GM23338 (cell line): ENCODE measurements at regions not wholly inside any gene's neighbourhood (a gene's known extent, or its start where the extent isn't known, plus 50 kb on each side); places are given as distances from the start of the nearest gene placed in this dataset.

Experiments used
- ATAC-seq: fragments of 200-7000 bp; cut with Tn5 transposase; 3 replicates; pipeline ENCODE4 v1.9.1; 2020
- DNase-seq: peaks from one replicate; pipeline ENCODE4 v3.0.0-alpha.2; 2015; ENCODE audit warnings: low spot score
- H2AFZ ChIP-seq: fragments of 200-600 bp; sonication (generic); 2 replicates; pipeline ENCODE4 v1.8.0; 2016; ENCODE audit warnings: antibody characterized with exemption, mild to moderate bottlenecking, moderate library complexity
- H3F3A ChIP-seq: fragments of 200-600 bp; sonication (generic); replicated peaks from 2 replicates; pipeline ENCODE4 v1.8.0; 2017; ENCODE audit warnings: antibody characterized with exemption, mixed run types, low read depth
- H3K27ac ChIP-seq: fragments of 200-600 bp; sonication (generic); 2 replicates; pipeline ENCODE4 v1.6.1; 2016; ENCODE audit warnings: low read depth
- H3K27me3 ChIP-seq: fragments of 200-600 bp; sonication (generic); 2 replicates; pipeline ENCODE4 v1.8.0; 2016; ENCODE audit warnings: mild to moderate bottlenecking, mixed run types, moderate library complexity; ENCODE audit not compliant: insufficient read depth
- H3K36me3 ChIP-seq: fragments of 200-600 bp; sonication (generic); 2 replicates; pipeline ENCODE4 v1.8.0; 2016; ENCODE audit warnings: mild to moderate bottlenecking; ENCODE audit not compliant: insufficient read depth
- H3K4me1 ChIP-seq: fragments of 200-600 bp; sonication (generic); 2 replicates; pipeline ENCODE4 v1.8.0; 2016; ENCODE audit warnings: mild to moderate bottlenecking, moderate library complexity; ENCODE audit not compliant: insufficient read depth
- H3K4me2 ChIP-seq: fragments of 200-600 bp; sonication (generic); 2 replicates; pipeline ENCODE4 v1.7.1; 2017; ENCODE audit warnings: mixed run types
- H3K4me3 ChIP-seq: fragments of 200-600 bp; sonication (generic); 2 replicates; pipeline ENCODE4 v1.6.1; 2016; ENCODE audit warnings: mixed run types
- H3K79me2 ChIP-seq: fragments of 200-600 bp; sonication (generic); replicated peaks from 2 replicates; pipeline ENCODE4 v1.8.0; 2017; ENCODE audit warnings: mild to moderate bottlenecking; ENCODE audit not compliant: insufficient read depth
- H3K9me2 ChIP-seq: fragments of 200-600 bp; sonication (generic); 2 replicates; pipeline ENCODE4 v1.8.0; 2017; ENCODE audit not compliant: insufficient read depth
- H4K20me1 ChIP-seq: fragments of 200-600 bp; sonication (generic); replicated peaks from 2 replicates; pipeline ENCODE4 v1.8.0; 2017; ENCODE audit warnings: mild to moderate bottlenecking; ENCODE audit not compliant: insufficient read depth
- H3K27ac Mint-ChIP-seq: 2 replicates; pipeline ENCODE4 v1.8.0; 2020; ENCODE audit warnings: inconsistent platforms, mild to moderate bottlenecking, moderate library complexity, mixed read lengths
- H3K27me3 Mint-ChIP-seq: 3 replicates; pipeline ENCODE4 v1.8.0; 2022; ENCODE audit warnings: low read depth, mild to moderate bottlenecking, moderate library complexity, mixed read lengths, inconsistent platforms; ENCODE audit not compliant: insufficient read depth, poor library complexity
- H3K36me3 Mint-ChIP-seq: 3 replicates; pipeline ENCODE4 v1.8.0; 2021; ENCODE audit warnings: low read depth, mild to moderate bottlenecking, inconsistent platforms, moderate library complexity, mixed read lengths
- H3K4me1 Mint-ChIP-seq: 3 replicates; pipeline ENCODE4 v1.8.0; 2020; ENCODE audit warnings: mild to moderate bottlenecking, inconsistent platforms, mixed read lengths
- H3K4me3 Mint-ChIP-seq: 3 replicates; pipeline ENCODE4 v1.8.0; 2021; ENCODE audit warnings: moderate library complexity, mild to moderate bottlenecking, inconsistent platforms, mixed read lengths
- H3K9me3 Mint-ChIP-seq: 3 replicates; pipeline ENCODE4 v1.8.0; 2020; ENCODE audit warnings: moderate library complexity, mild to moderate bottlenecking, inconsistent platforms, mixed read lengths
- CREB1 ChIP-seq: fragments of 250-450 bp; sonication (Bioruptor Pico); IDR thresholded peaks from 2 replicates; pipeline ENCODE4 v1.5.0; 2020; ENCODE audit warnings: low read depth, mild to moderate bottlenecking, moderate library complexity
- EZH2 ChIP-seq: fragments of 200-600 bp; sonication (generic); IDR thresholded peaks from one replicate; pipeline ENCODE4 v1.8.0; 2017; ENCODE audit warnings: antibody characterized with exemption, mild to moderate bottlenecking, low read depth; ENCODE audit not compliant: unreplicated experiment
- EZH2phosphoT487 ChIP-seq: fragments of 200-600 bp; sonication (generic); IDR thresholded peaks from one replicate; pipeline ENCODE4 v1.8.1; 2018; ENCODE audit warnings: antibody characterized with exemption; ENCODE audit not compliant: unreplicated experiment
- JUNB ChIP-seq: IDR thresholded peaks from one replicate; pipeline ENCODE4 v1.6.1; 2016; ENCODE audit warnings: antibody characterized with exemption; ENCODE audit not compliant: unreplicated experiment
- NANOG ChIP-seq: IDR thresholded peaks from 2 replicates; pipeline ENCODE4 v1.6.1; 2016; ENCODE audit warnings: antibody characterized with exemption, borderline replicate concordance
- POLR2AphosphoS5 ChIP-seq: IDR thresholded peaks from 2 replicates; pipeline ENCODE4 v1.6.1; 2016; ENCODE audit warnings: antibody characterized with exemption, low read depth
- STAT1 ChIP-seq: IDR thresholded peaks from one replicate; pipeline ENCODE4 v1.6.1; 2016; ENCODE audit warnings: antibody characterized with exemption; ENCODE audit not compliant: unreplicated experiment
- ZNF114 ChIP-seq: fragments of 250-450 bp; sonication (Bioruptor Pico); IDR thresholded peaks from 2 replicates; pipeline ENCODE4 v1.5.0; 2020; ENCODE audit warnings: mild to moderate bottlenecking, moderate library complexity
- ZNF331 ChIP-seq: fragments of 250-450 bp; sonication (Bioruptor Pico); IDR thresholded peaks from 2 replicates; pipeline ENCODE4 v1.5.0; 2020; ENCODE audit warnings: low read depth, mild to moderate bottlenecking, moderate library complexity
- TF ChIP-seq, protein P1 (sequence below), 2 experiments: fragments of 200-600 bp in 1 of 2; sonication (generic) in 1 of 2; conservative IDR thresholded peaks; 2 replicates each; pipeline versions ENCODE4 v1.5.1 to v1.6.1; 2016 to 2017; ENCODE audit warnings: antibody characterized with exemption in 2 of 2, low read depth in 2 of 2, mild to moderate bottlenecking in 2 of 2, moderate library complexity in 1 of 2
- TF ChIP-seq, protein P2 (sequence below): IDR thresholded peaks from one replicate; pipeline ENCODE4 v1.6.1; 2018; ENCODE audit warnings: antibody characterized with exemption; ENCODE audit not compliant: unreplicated experiment

DNA sequence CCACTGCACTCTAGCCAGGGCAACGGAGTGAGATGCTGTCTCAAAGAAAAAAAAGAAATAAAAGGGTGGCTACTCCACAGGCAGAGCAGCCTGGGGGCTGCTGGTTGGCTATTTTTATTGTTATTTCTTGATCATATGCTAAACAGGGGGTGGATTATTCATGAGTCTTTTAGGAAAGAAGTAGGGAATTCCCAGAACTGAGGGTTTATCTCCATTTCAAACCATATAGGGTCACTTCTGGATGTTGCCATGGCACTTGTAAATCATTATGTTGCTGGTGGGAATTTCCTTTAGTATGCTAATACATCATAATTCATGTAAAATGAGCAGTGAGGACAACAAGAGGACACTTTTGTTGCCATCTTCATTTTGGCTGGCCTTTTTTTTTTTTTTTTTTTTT is 52.1 kb upstream of the GHITM start:
- TF ChIP-seq JUNB = no peak
- no peak for TF ChIP-seq NANOG
- no peak for TF ChIP-seq POLR2AphosphoS5
- TF ChIP-seq, protein P1, sequence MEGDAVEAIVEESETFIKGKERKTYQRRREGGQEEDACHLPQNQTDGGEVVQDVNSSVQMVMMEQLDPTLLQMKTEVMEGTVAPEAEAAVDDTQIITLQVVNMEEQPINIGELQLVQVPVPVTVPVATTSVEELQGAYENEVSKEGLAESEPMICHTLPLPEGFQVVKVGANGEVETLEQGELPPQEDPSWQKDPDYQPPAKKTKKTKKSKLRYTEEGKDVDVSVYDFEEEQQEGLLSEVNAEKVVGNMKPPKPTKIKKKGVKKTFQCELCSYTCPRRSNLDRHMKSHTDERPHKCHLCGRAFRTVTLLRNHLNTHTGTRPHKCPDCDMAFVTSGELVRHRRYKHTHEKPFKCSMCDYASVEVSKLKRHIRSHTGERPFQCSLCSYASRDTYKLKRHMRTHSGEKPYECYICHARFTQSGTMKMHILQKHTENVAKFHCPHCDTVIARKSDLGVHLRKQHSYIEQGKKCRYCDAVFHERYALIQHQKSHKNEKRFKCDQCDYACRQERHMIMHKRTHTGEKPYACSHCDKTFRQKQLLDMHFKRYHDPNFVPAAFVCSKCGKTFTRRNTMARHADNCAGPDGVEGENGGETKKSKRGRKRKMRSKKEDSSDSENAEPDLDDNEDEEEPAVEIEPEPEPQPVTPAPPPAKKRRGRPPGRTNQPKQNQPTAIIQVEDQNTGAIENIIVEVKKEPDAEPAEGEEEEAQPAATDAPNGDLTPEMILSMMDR (conservative IDR thresholded peaks at IDR 0.05; ENCODE audit: low read depth in 2 of 2) = no peak
- TF ChIP-seq CREB1 (CRISPR knock-in tag) = no peak
- TF ChIP-seq, protein P2, sequence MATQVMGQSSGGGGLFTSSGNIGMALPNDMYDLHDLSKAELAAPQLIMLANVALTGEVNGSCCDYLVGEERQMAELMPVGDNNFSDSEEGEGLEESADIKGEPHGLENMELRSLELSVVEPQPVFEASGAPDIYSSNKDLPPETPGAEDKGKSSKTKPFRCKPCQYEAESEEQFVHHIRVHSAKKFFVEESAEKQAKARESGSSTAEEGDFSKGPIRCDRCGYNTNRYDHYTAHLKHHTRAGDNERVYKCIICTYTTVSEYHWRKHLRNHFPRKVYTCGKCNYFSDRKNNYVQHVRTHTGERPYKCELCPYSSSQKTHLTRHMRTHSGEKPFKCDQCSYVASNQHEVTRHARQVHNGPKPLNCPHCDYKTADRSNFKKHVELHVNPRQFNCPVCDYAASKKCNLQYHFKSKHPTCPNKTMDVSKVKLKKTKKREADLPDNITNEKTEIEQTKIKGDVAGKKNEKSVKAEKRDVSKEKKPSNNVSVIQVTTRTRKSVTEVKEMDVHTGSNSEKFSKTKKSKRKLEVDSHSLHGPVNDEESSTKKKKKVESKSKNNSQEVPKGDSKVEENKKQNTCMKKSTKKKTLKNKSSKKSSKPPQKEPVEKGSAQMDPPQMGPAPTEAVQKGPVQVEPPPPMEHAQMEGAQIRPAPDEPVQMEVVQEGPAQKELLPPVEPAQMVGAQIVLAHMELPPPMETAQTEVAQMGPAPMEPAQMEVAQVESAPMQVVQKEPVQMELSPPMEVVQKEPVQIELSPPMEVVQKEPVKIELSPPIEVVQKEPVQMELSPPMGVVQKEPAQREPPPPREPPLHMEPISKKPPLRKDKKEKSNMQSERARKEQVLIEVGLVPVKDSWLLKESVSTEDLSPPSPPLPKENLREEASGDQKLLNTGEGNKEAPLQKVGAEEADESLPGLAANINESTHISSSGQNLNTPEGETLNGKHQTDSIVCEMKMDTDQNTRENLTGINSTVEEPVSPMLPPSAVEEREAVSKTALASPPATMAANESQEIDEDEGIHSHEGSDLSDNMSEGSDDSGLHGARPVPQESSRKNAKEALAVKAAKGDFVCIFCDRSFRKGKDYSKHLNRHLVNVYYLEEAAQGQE = no peak
- TF ChIP-seq ZNF114 = no peak
- TF ChIP-seq STAT1 = no peak
- no peak for TF ChIP-seq EZH2
- TF ChIP-seq ZNF331 (CRISPR knock-in tag) = no peak
- Mint-ChIP-seq H3K27ac (no peak overlapping the region), H3K4me3 (no peak overlapping the region), H3K9me3 (no peaks in the 10 kb centered on the region; the same call in 2 of the 3 replicates), H3K4me1 (peaks cover 4% of the 10 kb centered on the region; the same call in 2 of the 3 replicates), H3K36me3 (no peaks in the 10 kb centered on the region), H3K27me3 (peaks cover 1% of the 10 kb centered on the region)
- ATAC-seq (no peak), DNase-seq (no peak)
- H4K20me1 ChIP-seq = no peaks in the 10 kb centered on the region
- H3K79me2 ChIP-seq = no peaks in the 10 kb centered on the region
- no peaks in the 10 kb centered on the region for H3K27me3 ChIP-seq
- H3K36me3 ChIP-seq = no peaks in the 10 kb centered on the region
- H3K4me2 ChIP-seq = no peak overlapping the region
- H3K4me3 ChIP-seq = no peak overlapping the region
- no peaks in the 10 kb centered on the region for H3K4me1 ChIP-seq
- no peak overlapping the region for H2AFZ ChIP-seq
- no peaks in the 10 kb centered on the region for H3F3A ChIP-seq
- 0 out of 2 replicates have a peak, but pooled peaks cover 5% of the 10 kb centered on the region for H3K9me2 ChIP-seq
- H3K27ac ChIP-seq = no peak overlapping the region

DNA sequence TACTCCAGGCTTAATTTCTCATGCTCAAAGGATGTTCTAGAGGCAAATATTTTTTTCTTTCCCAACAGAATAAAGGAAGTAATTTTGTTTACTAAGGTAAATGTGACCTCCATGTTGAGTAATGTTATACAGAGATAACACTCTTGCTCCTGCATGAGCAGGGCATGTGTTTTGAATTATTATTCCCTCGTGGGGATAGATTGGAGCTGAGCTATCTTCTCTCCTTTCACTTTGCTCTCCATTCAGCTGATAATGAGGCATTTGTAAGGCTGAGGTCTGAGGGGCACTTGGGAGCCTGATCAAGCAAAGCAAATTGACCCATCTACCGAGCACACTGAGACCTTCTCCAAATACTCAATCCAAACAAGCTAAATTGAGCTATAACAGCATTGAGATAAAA is 50.7 kb upstream of the GHITM start:
- no peaks in the 10 kb centered on the region for H3K27me3 ChIP-seq
- no peaks in the 10 kb centered on the region for H3K79me2 ChIP-seq
- no peaks in the 10 kb centered on the region for H3K4me1 ChIP-seq
- Mint-ChIP-seq H3K4me3 (no peak overlapping the region), H3K36me3 (no peaks in the 10 kb centered on the region), H3K27me3 (no peaks in the 10 kb centered on the region), H3K4me1 (peaks cover 4% of the 10 kb centered on the region; the same call in 2 of the 3 replicates), H3K27ac (no peak overlapping the region), H3K9me3 (no peaks in the 10 kb centered on the region; the same call in 2 of the 3 replicates)
- 0 out of 2 replicates have a peak, but pooled peaks cover 5% of the 10 kb centered on the region for H3K9me2 ChIP-seq
- ATAC-seq = no peak
- H3K27ac ChIP-seq = no peak overlapping the region
- H3K36me3 ChIP-seq = no peaks in the 10 kb centered on the region
- H3K4me3 ChIP-seq = no peak overlapping the region
- no peak overlapping the region for H3K4me2 ChIP-seq
- H3F3A ChIP-seq = no peaks in the 10 kb centered on the region
- H2AFZ ChIP-seq = no peak overlapping the region
- no peaks in the 10 kb centered on the region for H4K20me1 ChIP-seq
- no peak for DNase-seq
- TF ChIP-seq EZH2phosphoT487 (no peak), STAT1 (no peak), EZH2 (no peak), ZNF331 (CRISPR knock-in tag) (no peak), NANOG (no peak)
- TF ChIP-seq, protein P1 (conservative IDR thresholded peaks at IDR 0.05; ENCODE audit: low read depth in 2 of 2) = no peak
